Tibial nerve (tissue), 4 donors: ENCODE measurements at regions not wholly inside any gene's neighbourhood (a gene's known extent, or its start where the extent isn't known, plus 50 kb on each side); places are given as distances from the start of the nearest gene placed in this dataset.

ENCODE experiments used
- DNase-seq, 2 donors: peaks; one replicate each; pipeline ENCODE4 v3.0.0-alpha.2; 2019; ENCODE audit warnings: low spot score in 2 of 2
- H3K27ac ChIP-seq, 4 donors: fragments of 200-600 bp; sonication (generic) in 3 of 4; one replicate each; pipeline ENCODE4 v1.5.1; 2017 to 2019; ENCODE audit warnings: mild to moderate bottlenecking in 1 of 4
- H3K27me3 ChIP-seq, 2 donors: fragments of 200-600 bp; sonication (generic) in 1 of 2; one replicate each; pipeline versions ENCODE4 v1.5.1 to v1.6.0; 2017 to 2019
- H3K36me3 ChIP-seq, 3 donors: fragments of 200-600 bp; sonication (generic); one replicate each; pipeline ENCODE4 v1.5.1; 2018 to 2019
- H3K4me1 ChIP-seq, 4 donors: fragments of 200-600 bp; sonication (generic) in 3 of 4; one replicate each; pipeline ENCODE4 v1.5.1; 2017 to 2019
- H3K4me3 ChIP-seq, 4 donors: fragments of 200-600 bp; sonication (generic) in 3 of 4; one replicate each; pipeline ENCODE4 v1.5.1; 2017 to 2019; ENCODE audit warnings: mild to moderate bottlenecking in 1 of 4, moderate library complexity in 1 of 4
- H3K9me3 ChIP-seq, 4 donors: fragments of 200-600 bp; sonication (generic) in 3 of 4; one replicate each; pipeline ENCODE4 v1.5.1; 2017 to 2019
- EP300 ChIP-seq, 2 donors: sonication (generic); formaldehyde crosslinking; IDR thresholded peaks; one replicate each; pipeline ENCODE4 v1.6.1; 2017; ENCODE audit warnings: antibody characterized with exemption in 2 of 2, mild to moderate bottlenecking in 1 of 2
- POLR2A ChIP-seq, 2 donors: fragments of 450-650 bp; IDR thresholded peaks; one replicate each; pipeline ENCODE4 v1.6.1; 2017; ENCODE audit warnings: antibody characterized with exemption in 2 of 2, mild to moderate bottlenecking in 2 of 2, moderate library complexity in 2 of 2
- WGBS, 2 donors: methylation state at CpG; one replicate each; pipeline ENCODE4 v1.1.5; 2018; 5-methylcytosine and 5-hydroxymethylcytosine counted together
- TF ChIP-seq, protein P1 (sequence below), 5 experiments: fragments of 200-600 bp in 3 of 5; fragments of 450-650 bp in 2 of 5; sonication (generic) in 3 of 5; IDR thresholded peaks; one replicate each; pipeline ENCODE4 v1.5.1; 2016 to 2019; ENCODE audit warnings: antibody characterized with exemption in 5 of 5, mild to moderate bottlenecking in 3 of 5, moderate library complexity in 2 of 5

DNA sequence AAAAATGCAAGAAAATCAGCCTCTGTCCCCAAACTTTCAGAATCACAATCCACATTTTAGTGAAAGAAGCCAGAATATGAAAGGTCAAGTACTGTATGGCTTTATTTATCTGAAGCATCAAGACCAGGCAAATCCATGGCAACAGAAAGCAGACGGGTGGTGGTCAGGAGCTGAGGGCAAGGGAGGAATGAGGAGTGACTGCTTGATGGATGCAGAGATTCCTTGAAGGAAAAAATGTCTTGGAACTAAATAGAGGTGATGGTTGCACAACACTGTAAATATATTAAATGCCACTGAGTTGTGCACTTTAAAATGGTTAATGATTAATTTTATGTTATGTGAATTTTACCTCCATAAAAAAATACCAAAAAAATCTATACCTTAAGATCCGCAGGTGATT lies 165.1 kb downstream of the GXYLT1 start:
- Histone ChIP-seq H3K27me3 (no peaks in the 10 kb centered on the region), H3K4me1 (no peaks in the 10 kb centered on the region), H3K36me3 (no peaks in the 10 kb centered on the region), H3K4me3 (no peak overlapping the region), H3K9me3 (no peaks in the 10 kb centered on the region), H3K27ac (no peak overlapping the region)
- TF ChIP-seq EP300 (IDR thresholded peaks at IDR 0.05) (no peak), POLR2A (IDR thresholded peaks at IDR 0.05) (no peak)
- TF ChIP-seq, protein P1, sequence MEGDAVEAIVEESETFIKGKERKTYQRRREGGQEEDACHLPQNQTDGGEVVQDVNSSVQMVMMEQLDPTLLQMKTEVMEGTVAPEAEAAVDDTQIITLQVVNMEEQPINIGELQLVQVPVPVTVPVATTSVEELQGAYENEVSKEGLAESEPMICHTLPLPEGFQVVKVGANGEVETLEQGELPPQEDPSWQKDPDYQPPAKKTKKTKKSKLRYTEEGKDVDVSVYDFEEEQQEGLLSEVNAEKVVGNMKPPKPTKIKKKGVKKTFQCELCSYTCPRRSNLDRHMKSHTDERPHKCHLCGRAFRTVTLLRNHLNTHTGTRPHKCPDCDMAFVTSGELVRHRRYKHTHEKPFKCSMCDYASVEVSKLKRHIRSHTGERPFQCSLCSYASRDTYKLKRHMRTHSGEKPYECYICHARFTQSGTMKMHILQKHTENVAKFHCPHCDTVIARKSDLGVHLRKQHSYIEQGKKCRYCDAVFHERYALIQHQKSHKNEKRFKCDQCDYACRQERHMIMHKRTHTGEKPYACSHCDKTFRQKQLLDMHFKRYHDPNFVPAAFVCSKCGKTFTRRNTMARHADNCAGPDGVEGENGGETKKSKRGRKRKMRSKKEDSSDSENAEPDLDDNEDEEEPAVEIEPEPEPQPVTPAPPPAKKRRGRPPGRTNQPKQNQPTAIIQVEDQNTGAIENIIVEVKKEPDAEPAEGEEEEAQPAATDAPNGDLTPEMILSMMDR (IDR thresholded peaks at IDR 0.05): no peak
- DNase-seq: no peak
- 69 to 71% methylated on average over 2 of the region's 2 CpGs for WGBS, 2 donors

DNA sequence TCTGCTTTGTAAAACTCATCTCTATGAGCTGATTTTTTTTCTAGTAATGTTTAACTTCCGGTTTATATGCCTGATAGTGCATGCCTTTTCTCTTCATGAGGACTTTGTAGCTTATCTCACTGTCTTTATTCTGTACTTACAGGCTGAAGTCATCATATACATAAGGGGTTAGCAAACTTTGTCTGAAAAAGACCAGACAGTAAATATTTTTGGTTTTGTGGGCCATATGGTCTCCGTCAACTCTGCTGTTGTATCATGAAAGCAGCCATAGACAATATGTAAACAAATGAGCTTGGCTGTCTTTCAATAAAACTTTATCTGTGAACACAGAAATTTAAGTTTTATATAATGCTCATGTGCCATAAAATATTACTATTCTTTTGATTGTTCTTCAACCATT lies 172.1 kb downstream of the GXYLT1 start:
- WGBS, 2 donors: 83 to 84% methylated on average over 2 of the region's 2 CpGs
- Histone ChIP-seq H3K9me3 (no peaks in the 10 kb centered on the region), H3K27ac (no peak overlapping the region), H3K36me3 (no peaks in the 10 kb centered on the region), H3K4me3 (no peak overlapping the region), H3K4me1 (no peaks in the 10 kb centered on the region), H3K27me3 (no peaks in the 10 kb centered on the region)
- DNase-seq: no peak
- TF ChIP-seq, protein P1 (IDR thresholded peaks at IDR 0.05): no peak
- TF ChIP-seq EP300 (IDR thresholded peaks at IDR 0.05) (no peak), POLR2A (IDR thresholded peaks at IDR 0.05) (no peak)

DNA sequence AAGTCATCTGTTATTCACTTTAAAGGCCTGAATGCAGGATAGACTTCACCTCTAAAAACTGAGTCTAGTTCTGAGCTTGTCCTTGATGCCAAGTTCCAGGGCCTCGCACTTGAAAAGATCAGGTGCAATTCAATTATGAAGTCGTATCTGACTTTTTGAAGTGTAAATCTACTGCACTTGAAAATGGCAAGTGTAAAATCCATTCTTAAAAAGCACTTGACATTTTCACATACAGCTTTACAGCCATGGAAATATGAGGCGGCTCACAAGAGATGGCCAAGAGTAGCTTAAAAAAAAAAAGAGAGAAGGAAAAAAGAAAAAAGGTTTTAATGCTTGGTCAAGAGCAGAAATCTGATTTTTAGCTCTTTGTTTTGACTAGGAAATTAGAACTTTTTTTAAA lies 172.5 kb downstream of the GXYLT1 start:
- Histone ChIP-seq H3K9me3 (no peaks in the 10 kb centered on the region), H3K27ac (no peak overlapping the region), H3K36me3 (no peaks in the 10 kb centered on the region), H3K4me3 (no peak overlapping the region), H3K4me1 (no peaks in the 10 kb centered on the region), H3K27me3 (no peaks in the 10 kb centered on the region)
- TF ChIP-seq, protein P1 (IDR thresholded peaks at IDR 0.05): no peak
- TF ChIP-seq EP300 (IDR thresholded peaks at IDR 0.05) (no peak), POLR2A (IDR thresholded peaks at IDR 0.05) (no peak)
- 77 to 83% methylated on average over 3 of the region's 3 CpGs for WGBS, 2 donors
- DNase-seq: no peak

DNA sequence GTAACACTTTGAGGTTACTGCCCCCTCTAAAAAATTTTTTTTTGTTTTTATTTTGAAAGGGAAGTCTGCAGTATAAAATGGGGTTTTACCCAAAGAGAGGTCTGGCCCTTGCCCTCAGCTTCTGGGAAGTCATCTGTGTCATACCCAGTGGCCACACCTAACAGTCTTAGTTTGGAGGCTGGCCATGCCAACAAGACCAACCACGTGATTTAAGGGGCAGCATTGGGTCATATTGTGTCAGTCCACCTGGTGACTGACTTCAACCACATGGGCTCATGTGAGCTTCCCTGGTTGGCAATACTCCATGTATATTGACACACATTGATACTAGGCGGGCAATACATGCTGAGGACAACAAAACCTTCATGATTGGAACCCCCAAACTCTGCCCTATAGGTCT lies 173.9 kb downstream of the GXYLT1 start:
- TF ChIP-seq POLR2A (IDR thresholded peaks at IDR 0.05) (no peak), EP300 (IDR thresholded peaks at IDR 0.05) (no peak)
- TF ChIP-seq, protein P1 (IDR thresholded peaks at IDR 0.05): no peak
- H3K27me3 ChIP-seq: no peaks in the 10 kb centered on the region
- H3K4me3 ChIP-seq: no peak overlapping the region
- no peaks in the 10 kb centered on the region for H3K9me3 ChIP-seq
- DNase-seq: no peak
- no peaks in the 10 kb centered on the region for H3K4me1 ChIP-seq
- H3K27ac ChIP-seq: no peak overlapping the region
- no peaks in the 10 kb centered on the region for H3K36me3 ChIP-seq
- 70 to 93% methylated on average over 2 of the region's 2 CpGs for WGBS, 2 donors

DNA sequence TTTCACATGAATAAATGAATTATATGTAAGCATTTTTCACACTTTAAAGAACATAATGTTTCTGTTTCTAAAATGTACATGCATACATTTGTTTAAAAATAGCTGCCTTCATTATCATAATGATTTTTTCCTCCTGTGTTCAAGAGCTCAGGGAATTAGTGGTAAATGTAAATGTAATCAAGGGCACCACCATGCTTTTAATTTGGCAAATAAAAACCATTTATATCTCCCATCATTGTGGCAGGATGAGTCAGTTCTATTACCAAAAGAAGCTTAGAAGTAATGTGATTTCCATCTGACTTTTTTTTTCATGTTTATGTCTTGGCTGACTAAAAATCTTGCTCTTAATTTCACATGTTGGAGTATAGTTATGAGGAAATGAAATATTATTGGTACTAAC lies 176.1 kb downstream of the GXYLT1 start:
- H3K9me3 ChIP-seq: no peaks in the 10 kb centered on the region
- no peaks in the 10 kb centered on the region for H3K36me3 ChIP-seq
- H3K27ac ChIP-seq: no peak overlapping the region
- TF ChIP-seq EP300 (IDR thresholded peaks at IDR 0.05) (no peak), POLR2A (IDR thresholded peaks at IDR 0.05) (no peak)
- TF ChIP-seq, protein P1 (IDR thresholded peaks at IDR 0.05): no peak
- DNase-seq: no peak
- no peaks in the 10 kb centered on the region for H3K4me1 ChIP-seq
- H3K4me3 ChIP-seq: no peak overlapping the region
- H3K27me3 ChIP-seq: no peaks in the 10 kb centered on the region
